ENCODE measurements at regions not wholly inside any gene's neighbourhood (a gene's known extent, or its start where the extent isn't known, plus 50 kb on each side); places are given as distances from the start of the nearest gene placed in this dataset.
"Not testable (repeated sequence)": the region's sequence is repeated elsewhere in the genome, so short reads cannot be mapped to it uniquely, and the experiment has no call there.

DNA sequence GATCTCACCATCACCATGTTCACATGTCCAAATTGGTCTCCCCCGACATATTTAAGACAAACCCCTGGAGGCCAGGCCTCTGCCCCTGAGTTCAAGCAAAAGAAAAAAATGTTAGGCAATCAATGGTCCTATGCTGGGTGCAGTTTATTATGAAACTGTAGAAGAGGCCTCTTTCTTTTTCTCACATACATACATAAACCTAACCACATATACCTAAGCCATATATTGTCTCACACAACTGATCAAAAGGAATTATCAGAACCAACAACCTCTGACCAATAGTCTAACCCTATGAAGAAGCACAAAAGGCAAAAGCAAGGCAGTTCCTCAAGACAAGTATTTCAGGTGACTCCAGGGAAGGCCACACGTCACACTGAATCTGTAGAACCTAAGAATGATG is 49.9 kb downstream of the ILRUN start:
- no peak for DNase-seq (ENCODE audit: low read depth)

DNA sequence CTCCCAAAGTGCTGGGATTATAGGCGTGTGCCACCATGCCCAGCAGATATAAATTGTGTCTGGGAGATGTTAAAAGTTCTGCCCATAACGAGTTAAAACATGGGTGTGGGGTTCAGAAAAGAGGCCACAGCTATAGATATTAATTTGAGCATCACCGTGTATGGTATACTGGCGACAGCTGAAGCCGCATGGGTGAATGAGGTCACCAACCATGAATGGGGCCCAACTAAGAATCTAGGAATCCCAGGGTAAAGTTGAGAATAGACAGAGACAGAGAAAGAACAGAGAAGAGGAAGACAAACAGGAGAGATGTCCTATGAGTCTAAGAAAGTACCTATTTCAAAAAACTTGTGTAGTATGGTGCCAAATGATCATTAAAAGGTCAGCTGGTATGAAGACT is 50.9 kb downstream of the ILRUN start:
- DNase-seq (ENCODE audit: low read depth): no peak

- DNase-seq (ENCODE audit: low read depth): no peak
These were observed 51.9 kb downstream of the ILRUN start for GRCh38 chr6:34644716-34645115.

DNA sequence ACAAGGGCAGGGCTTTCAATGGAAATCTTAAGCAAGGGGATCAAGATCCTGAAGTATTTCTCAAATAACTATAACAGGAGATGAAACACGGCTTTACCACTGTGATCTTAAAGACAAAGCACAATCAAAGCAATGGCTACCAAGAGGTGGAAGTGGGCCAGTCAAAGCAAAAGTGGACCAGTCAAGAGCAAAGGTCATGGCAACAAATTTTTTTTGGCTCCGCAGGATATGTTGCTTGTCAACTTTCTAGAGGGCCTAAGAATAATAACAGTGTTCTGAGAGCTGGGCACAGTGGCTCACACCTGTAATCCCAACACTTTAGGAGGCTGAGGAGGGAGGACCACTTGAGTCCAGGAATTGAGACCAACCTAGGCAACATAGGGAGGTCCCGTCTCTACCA is 54.1 kb downstream of the ILRUN start:
- no peak for DNase-seq (ENCODE audit: low read depth)

DNA sequence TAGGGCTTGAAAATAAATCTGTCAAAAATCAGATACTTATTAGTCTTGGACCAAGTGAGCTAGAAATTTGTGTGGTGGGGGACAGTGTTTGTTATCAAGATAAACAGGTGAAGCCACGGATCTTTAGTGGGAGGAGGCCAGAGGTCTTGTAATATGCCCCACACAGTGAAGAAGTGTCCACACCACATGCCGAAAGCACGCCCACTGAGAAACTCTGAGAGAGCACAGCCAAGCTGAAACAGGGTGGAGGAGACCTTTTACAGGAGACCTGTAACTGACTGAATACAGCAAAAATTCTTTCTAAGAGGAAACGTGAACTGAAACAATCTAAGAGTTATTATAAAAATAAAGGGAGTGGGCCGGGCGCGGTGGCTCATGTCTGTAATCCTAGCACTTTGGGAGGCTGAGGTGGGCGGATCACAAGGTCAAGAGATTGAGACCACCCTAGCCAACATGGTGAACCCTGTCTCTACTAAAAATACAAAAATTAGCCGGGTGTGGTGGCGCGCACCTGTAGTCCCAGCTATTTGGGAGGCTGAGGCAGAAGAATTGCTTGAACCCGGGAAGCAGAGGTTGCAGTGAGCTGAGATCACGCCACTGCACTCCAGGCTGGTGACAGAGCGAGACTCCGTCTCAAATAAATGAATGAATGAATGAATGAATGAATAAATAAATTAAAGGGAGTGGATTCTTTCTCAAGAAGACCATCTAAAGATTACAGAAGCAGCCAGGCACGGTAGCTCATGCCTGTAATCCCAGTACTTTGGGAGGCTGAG is 56.3 kb downstream of the ILRUN start:
- not testable (repeated sequence) for DNase-seq (ENCODE audit: low read depth)

DNA sequence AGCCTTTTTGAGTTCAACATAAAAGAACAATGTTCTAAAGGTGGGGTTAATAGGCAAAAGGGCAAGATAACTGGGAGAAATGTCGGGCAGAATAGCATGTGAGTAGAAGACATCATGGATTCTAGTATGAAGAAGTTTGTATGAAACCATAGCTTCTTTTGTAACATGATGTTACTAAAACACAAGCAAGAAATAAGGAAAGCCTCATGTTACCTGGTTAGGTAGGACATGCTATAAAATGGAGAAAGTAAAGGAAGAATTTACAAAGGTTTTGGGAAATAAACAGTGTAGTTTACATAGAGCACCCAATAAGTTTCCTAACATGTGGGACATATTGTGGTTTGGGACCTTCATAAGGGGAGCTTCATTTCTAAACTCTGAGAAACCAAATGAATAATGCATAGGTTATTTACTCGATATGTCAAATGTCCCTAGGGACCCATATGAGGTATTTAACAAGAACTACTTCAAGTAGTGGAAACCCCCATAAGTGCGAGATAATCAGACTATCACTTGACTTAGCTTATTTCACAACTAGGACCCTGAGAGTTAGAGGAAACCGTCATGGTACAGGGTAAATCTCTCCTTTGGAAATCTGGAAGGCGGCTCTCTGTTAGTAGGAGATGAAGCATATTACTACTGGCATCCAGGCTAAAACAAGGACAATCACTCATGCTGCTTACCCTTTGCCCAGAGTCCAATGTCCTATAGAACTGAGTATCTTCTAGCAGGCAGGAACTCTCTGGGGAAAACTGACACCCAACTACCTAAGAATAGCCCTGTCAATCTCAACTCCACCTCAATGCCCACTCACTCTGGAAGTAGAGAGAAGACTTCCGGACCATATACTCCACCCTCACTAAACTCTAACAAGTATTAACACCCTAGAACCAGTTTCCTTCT is 57.5 kb downstream of the ILRUN start:
- DNase-seq (ENCODE audit: low read depth): no peak

DNA sequence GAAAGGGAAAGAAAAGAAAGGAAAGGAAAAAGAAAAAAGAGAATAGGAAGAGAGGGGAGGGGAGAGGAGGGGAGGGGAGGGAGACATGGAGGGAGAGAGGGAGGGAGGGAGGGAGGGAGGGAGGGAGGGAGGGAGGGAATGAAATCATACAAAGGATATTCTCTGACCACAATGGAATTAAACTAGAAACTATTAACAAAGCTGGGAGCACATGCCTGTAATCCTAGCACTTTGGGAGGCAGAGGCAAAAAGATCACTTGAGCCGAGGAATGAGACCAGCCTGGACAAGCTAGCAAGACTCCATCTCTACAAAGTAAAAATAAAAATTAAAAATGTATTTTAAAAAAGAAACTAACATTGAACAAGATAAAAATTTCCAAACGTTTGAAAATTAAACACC is 62.8 kb downstream of the ILRUN start:
- DNase-seq (ENCODE audit: low read depth): no peak

GRCh38 chr6:34633256-34633655 is 63.3 kb downstream of the ILRUN start:
- no peak for DNase-seq (ENCODE audit: low read depth)

- peak; percentile 73 for DNase-seq (ENCODE audit: low read depth)
These were observed 66.5 kb downstream of the ILRUN start for GRCh38 chr6:34630040-34630439.

- no peak for DNase-seq (ENCODE audit: low read depth)
These were observed 69.3 kb downstream of the ILRUN start for GRCh38 chr6:34627296-34627695.

- DNase-seq (ENCODE audit: low read depth): no peak
These were observed 62.5 kb upstream of the SPDEF start for GRCh38 chr6:34618430-34619182.

DNA sequence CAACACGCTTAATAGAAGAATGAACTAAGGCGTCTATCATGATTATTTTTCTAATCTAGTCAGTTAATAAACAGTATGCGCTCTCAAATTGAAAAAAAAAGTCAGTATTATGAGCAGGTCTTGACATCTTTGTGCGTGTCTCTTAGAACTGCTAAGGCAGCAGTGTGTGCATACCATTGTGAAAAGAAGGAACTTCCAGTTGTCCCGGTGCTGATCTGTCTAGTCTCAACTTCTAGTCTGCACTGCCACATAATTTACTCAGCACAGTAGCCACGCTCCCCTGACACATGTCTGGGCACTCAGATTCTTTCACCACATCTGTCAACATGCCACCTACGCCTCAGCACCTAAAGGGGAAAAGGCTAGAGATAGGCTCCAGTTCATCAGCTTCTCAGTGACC is 61.1 kb upstream of the SPDEF start:
- no peak for DNase-seq (ENCODE audit: low read depth)

DNA sequence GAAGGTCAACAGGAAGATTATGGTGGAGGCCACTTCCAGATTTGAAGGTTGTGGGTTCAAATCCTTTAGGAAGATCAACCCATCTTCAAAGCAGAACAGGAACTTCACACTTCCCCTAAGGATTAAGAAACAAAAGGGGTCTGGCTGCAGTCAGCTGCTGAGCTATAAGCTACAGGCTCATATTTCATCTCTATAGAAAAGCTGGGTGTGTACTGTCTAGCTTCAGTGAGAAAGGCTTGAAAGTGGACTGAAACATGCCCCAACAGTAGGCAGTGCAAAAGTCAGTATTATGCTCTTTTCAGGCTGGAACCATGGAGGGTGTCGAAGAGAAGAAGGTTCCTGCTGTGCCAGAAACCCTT is 60.1 kb upstream of the SPDEF start:
- no peak for DNase-seq (ENCODE audit: low read depth)

DNA sequence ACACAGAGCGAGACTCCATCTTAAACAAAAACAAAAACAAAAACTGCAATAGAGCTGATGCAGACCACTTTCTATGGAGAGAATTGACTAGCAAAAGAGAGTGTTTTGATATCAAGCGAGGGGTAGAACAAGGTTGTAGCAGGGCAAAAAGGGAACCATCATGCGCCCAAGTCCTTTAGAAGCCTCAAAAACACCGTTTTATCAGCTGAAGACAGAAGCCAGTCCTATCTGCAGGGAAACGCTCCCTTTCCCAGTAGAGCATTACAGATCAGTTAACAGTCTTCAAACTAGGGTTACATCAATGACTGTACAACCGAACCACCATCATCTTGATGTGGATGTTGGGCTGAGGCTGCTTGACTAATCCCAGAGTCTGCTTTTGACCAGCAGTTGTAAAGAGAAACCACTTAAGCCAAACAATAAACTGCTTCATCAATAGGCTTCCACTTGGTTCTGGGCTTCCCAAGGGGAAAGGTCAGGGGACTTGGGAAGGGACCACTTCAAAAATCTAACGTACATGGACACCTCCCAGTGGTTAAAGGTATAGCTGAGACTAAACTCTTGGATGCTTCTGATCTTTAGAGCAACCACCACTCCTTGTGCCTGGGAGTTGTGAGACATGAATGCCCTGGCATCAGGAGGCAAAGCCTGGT is 59.6 kb upstream of the SPDEF start:
- DNase-seq (ENCODE audit: low read depth): no peak

DNA sequence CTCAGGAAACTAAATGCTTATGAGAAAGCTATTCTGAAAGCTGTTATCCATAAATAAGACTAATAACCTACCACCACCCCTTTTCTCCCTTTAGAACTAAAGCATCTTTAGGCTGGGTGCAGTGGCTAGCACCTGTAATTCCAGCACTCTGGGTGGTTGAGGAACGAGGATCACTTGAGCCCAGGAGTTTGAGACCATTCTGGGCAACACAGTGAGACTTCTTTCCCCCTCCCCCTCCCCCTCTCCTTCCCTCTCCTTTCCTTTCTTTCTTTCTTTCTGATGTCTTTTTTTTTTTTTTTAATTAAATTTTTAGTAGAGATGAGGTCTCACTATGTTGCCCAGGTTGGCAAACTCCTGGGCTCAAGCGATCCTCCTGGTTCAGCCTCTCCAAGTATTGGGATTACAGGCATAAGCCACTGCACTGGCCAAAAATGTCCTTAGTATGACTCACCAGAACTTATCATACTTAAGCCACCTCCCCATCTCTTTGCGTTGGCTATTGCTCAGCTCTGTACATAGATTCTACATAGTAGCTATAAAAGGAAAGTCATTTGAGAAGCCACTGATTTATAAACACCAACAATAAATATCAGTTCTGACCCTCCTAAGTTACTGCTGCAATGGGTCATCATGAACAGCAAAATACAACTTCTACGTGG is 54.8 kb upstream of the SPDEF start:
- DNase-seq (ENCODE audit: low read depth): peak; percentile 67

DNA sequence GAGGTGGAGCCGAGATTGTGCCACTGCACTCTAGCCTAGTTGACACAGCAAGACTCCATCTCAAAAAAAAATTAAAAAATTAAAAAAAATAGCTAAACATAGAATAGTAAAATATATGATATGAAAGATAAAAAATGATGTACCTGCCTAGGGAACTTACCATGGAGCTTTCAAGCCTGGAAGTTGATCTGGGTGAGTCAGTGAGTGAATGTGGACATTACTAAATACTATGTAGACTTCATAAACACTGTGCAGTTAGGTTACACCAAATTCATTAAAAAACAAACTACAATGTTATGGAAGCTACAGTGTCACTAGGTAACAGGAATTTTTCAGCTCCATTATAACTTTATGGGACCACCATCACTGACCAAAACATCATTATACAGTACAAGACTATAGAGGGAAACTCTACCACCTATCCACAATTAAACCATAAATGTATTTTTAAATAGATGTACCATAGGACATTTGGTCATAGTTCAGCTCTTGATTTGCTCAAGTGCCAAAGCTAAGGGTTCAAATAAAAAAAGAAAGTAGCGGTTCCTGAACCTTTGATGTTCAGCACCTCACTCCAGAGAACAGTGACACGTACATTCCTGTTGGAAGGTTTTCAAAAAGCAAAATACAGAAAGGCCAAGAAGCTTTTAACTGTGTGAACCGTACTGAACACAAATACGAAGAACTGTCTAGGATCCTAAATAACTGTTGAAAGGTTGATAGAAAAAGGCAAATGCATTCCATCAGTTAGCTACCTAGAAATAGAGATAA is 52.4 kb upstream of the SPDEF start:
- no peak for DNase-seq (ENCODE audit: low read depth)

- DNase-seq (ENCODE audit: low read depth): no peak
These were observed 50.5 kb upstream of the SPDEF start for GRCh38 chr6:34606477-34607265.

Measured in fibroblast of the conjunctiva (primary cell).